Neural cell (in vitro differentiated cells): ENCODE measurements at regions not wholly inside any gene's neighbourhood (a gene's known extent, or its start where the extent isn't known, plus 50 kb on each side); places are given as distances from the start of the nearest gene placed in this dataset.
A peak's percentile ranks its signal among the peaks of the same experiment; 100 is the strongest.

ENCODE experiments used
- EP300 ChIP-seq: fragments of 450-650 bp; conservative IDR thresholded peaks from 2 replicates; pipeline ENCODE4 v1.6.1; 2014; ENCODE audit warnings: antibody characterized with exemption, mild to moderate bottlenecking, moderate library complexity; ENCODE audit not compliant: poor library complexity, severe bottlenecking
- RAD21 ChIP-seq: fragments of 450-650 bp; conservative IDR thresholded peaks from 2 replicates; pipeline ENCODE4 v1.6.1; 2014; ENCODE audit warnings: antibody characterized with exemption, mild to moderate bottlenecking, moderate library complexity
- TAF1 ChIP-seq: IDR thresholded peaks from 2 replicates; pipeline ENCODE4 v1.6.1; 2012; ENCODE audit warnings: low read depth
- TF ChIP-seq, protein P1 (sequence below): fragments of 450-650 bp; IDR thresholded peaks from 2 replicates; pipeline ENCODE4 v1.5.1; 2014; ENCODE audit warnings: antibody characterized with exemption, mild to moderate bottlenecking, moderate library complexity; ENCODE audit not compliant: poor library complexity, severe bottlenecking

DNA sequence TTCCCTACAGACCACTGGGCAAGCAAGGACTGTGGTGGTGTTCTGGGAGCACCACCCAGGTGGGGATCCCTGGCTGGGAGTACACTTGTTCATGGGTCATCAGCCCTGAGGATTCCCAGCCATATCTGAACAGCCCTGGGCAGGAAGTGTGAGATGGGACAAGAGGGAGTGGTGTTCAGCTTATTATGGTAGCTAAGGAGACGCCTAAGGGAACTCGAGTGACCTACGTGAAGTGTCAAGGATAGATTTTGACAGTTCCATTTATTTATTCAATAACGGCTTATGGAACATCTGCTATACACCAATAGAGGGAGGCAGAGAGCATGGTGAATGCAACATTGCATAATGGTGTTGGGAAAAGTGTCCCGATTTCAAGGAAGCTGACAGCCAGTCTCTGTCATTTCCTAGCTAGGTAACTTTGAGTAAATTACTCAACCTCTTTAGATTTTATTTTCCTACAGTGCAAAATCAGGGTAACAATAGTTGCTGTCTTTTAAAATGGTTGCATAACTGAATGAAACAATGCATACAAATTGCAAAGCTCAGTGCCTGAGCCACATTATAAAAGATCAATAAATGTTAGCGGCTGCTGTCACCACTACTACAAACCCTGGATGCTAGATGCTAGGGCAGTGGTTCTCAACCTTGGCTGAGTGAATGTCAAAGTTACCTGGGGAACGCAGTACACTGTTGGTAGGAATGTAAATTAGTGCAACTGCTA, 534.1 kb downstream of the GRIN2A start:
- TF ChIP-seq, protein P1, sequence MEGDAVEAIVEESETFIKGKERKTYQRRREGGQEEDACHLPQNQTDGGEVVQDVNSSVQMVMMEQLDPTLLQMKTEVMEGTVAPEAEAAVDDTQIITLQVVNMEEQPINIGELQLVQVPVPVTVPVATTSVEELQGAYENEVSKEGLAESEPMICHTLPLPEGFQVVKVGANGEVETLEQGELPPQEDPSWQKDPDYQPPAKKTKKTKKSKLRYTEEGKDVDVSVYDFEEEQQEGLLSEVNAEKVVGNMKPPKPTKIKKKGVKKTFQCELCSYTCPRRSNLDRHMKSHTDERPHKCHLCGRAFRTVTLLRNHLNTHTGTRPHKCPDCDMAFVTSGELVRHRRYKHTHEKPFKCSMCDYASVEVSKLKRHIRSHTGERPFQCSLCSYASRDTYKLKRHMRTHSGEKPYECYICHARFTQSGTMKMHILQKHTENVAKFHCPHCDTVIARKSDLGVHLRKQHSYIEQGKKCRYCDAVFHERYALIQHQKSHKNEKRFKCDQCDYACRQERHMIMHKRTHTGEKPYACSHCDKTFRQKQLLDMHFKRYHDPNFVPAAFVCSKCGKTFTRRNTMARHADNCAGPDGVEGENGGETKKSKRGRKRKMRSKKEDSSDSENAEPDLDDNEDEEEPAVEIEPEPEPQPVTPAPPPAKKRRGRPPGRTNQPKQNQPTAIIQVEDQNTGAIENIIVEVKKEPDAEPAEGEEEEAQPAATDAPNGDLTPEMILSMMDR = peak; percentile 61
- TF ChIP-seq EP300 (no peak), RAD21 (peak; percentile 53), TAF1 (no peak)
